H9 (cell line): ENCODE measurements at regions not wholly inside any gene's neighbourhood (a gene's known extent, or its start where the extent isn't known, plus 50 kb on each side); places are given as distances from the start of the nearest gene placed in this dataset.

ENCODE experiments used
- DNase-seq: peaks from one replicate; pipeline ENCODE4 v3.0.0-alpha.2; 2017
- H2AFZ ChIP-seq: one replicate; pipeline ENCODE4 v1.6.1; 2013; ENCODE audit warnings: mild to moderate bottlenecking, low read length, control low read depth, moderate library complexity
- H2AK5ac ChIP-seq: 2 replicates; pipeline ENCODE4 v1.6.1; 2013; ENCODE audit warnings: low read length, control low read depth, mixed read lengths; ENCODE audit not compliant: insufficient read length
- H2BK120ac ChIP-seq: one replicate; pipeline ENCODE4 v1.6.1; 2013; ENCODE audit warnings: low read depth, mild to moderate bottlenecking, low read length, control low read depth, inconsistent platforms; ENCODE audit not compliant: poor library complexity, severe bottlenecking
- H2BK12ac ChIP-seq: 2 replicates; pipeline ENCODE4 v1.6.1; 2013; ENCODE audit warnings: low read length, control low read depth, mixed read lengths, low read depth; ENCODE audit not compliant: insufficient read length
- H2BK15ac ChIP-seq: 2 replicates; pipeline ENCODE4 v1.6.1; 2013; ENCODE audit warnings: low read depth, low read length, control low read depth
- H2BK20ac ChIP-seq: one replicate; pipeline ENCODE4 v1.6.1; 2013; ENCODE audit warnings: low read depth, mild to moderate bottlenecking, low read length, control low read depth, inconsistent platforms; ENCODE audit not compliant: poor library complexity, severe bottlenecking
- H2BK5ac ChIP-seq: 2 replicates; pipeline ENCODE4 v1.6.1; 2013; ENCODE audit warnings: low read length, control low read depth, mixed read lengths; ENCODE audit not compliant: insufficient read length
- H3K14ac ChIP-seq: 2 replicates; pipeline ENCODE4 v1.6.1; 2013; ENCODE audit warnings: low read length, control low read depth; ENCODE audit not compliant: insufficient read depth
- H3K18ac ChIP-seq: 2 replicates; pipeline ENCODE4 v1.6.1; 2013; ENCODE audit warnings: low read depth, mild to moderate bottlenecking, mixed read lengths, low read length, control low read depth; ENCODE audit not compliant: insufficient read length
- H3K23ac ChIP-seq: 2 replicates; pipeline ENCODE4 v1.6.1; 2013; ENCODE audit warnings: low read length, control low read depth, mixed read lengths, low read depth; ENCODE audit not compliant: insufficient read length
- H3K23me2 ChIP-seq: 2 replicates; pipeline ENCODE4 v1.6.1; 2013; ENCODE audit warnings: low read depth, mild to moderate bottlenecking, mixed read lengths, low read length, control low read depth; ENCODE audit not compliant: insufficient read length, poor library complexity, severe bottlenecking
- H3K27ac ChIP-seq: 2 replicates; pipeline ENCODE4 v1.5.1; 2013; ENCODE audit warnings: low read length, control low read depth, mixed read lengths, low read depth; ENCODE audit not compliant: insufficient read length
- H3K27me3 ChIP-seq: 2 replicates; pipeline ENCODE4 v1.6.1; 2013; ENCODE audit warnings: low read length, control low read depth, inconsistent platforms; ENCODE audit not compliant: insufficient read depth
- H3K4ac ChIP-seq: 2 replicates; pipeline ENCODE4 v1.6.1; 2013; ENCODE audit warnings: low read depth, mild to moderate bottlenecking, control low read depth, inconsistent platforms, low read length, moderate library complexity
- H3K4me1 ChIP-seq: 2 replicates; pipeline ENCODE4 v1.6.1; 2013; ENCODE audit warnings: low read length, control low read depth, inconsistent platforms; ENCODE audit not compliant: insufficient read depth
- H3K4me2 ChIP-seq: 2 replicates; pipeline ENCODE4 v1.6.1; 2013; ENCODE audit warnings: low read length, control low read depth, mixed read lengths; ENCODE audit not compliant: insufficient read length, insufficient read depth
- H3K56ac ChIP-seq: 2 replicates; pipeline ENCODE4 v1.6.1; 2013; ENCODE audit warnings: low read depth, mild to moderate bottlenecking, mixed read lengths, low read length, control low read depth; ENCODE audit not compliant: insufficient read length
- H3K79me1 ChIP-seq: 2 replicates; pipeline ENCODE4 v1.6.1; 2013; ENCODE audit warnings: low read depth, mild to moderate bottlenecking, moderate library complexity, low read length, control low read depth, inconsistent platforms; ENCODE audit not compliant: insufficient read depth, poor library complexity, severe bottlenecking
- H3K79me2 ChIP-seq: 2 replicates; pipeline ENCODE4 v1.6.1; 2013; ENCODE audit warnings: low read length, control low read depth, inconsistent platforms; ENCODE audit not compliant: insufficient read depth
- H3K9ac ChIP-seq: 2 replicates; pipeline ENCODE4 v1.6.1; 2013; ENCODE audit warnings: low read length, control low read depth, mixed read lengths; ENCODE audit not compliant: insufficient read length; ENCODE audit errors: extremely low read depth
- H3K9me3 ChIP-seq: one replicate; pipeline ENCODE4 v1.6.1; 2013; ENCODE audit warnings: low read depth, low read length, inconsistent platforms; ENCODE audit not compliant: control insufficient read depth
- H3T11ph ChIP-seq: one replicate; pipeline ENCODE4 v1.6.1; 2013; ENCODE audit warnings: mild to moderate bottlenecking, low read length, control low read depth, inconsistent platforms
- H4K20me1 ChIP-seq: one replicate; pipeline ENCODE4 v1.6.1; 2013; ENCODE audit not compliant: control insufficient read depth, insufficient read length, insufficient read depth
- H4K5ac ChIP-seq: 2 replicates; pipeline ENCODE4 v1.6.1; 2013; ENCODE audit warnings: low read depth, mild to moderate bottlenecking, mixed read lengths, low read length, control low read depth; ENCODE audit not compliant: insufficient read length
- H4K8ac ChIP-seq: replicated peaks from 2 replicates; pipeline ENCODE4 v1.6.1; 2013; ENCODE audit warnings: low read length, control low read depth, mixed read lengths, low read depth; ENCODE audit not compliant: insufficient read length
- H4K91ac ChIP-seq: 2 replicates; pipeline ENCODE4 v1.6.1; 2013; ENCODE audit warnings: low read depth, mild to moderate bottlenecking, moderate library complexity, mixed read lengths, low read length, control low read depth; ENCODE audit not compliant: insufficient read length
- H3K27ac Mint-ChIP-seq, 3 experiments: 2 replicates in 2 of 3; 3 replicates in 1 of 3; pipeline ENCODE4 v1.8.0; 2020 to 2021; ENCODE audit warnings: mixed read lengths in 3 of 3, mild to moderate bottlenecking in 1 of 3, moderate library complexity in 1 of 3
- H3K27me3 Mint-ChIP-seq: 2 replicates; pipeline ENCODE4 v1.8.0; 2021; ENCODE audit warnings: low read depth, mild to moderate bottlenecking, moderate library complexity, mixed read lengths
- H3K36me3 Mint-ChIP-seq, 3 experiments: 2 replicates in 2 of 3; 3 replicates in 1 of 3; pipeline ENCODE4 v1.8.0; 2020 to 2021; ENCODE audit warnings: low read depth in 3 of 3, mixed read lengths in 3 of 3; ENCODE audit not compliant: insufficient read depth in 1 of 3
- H3K4me1 Mint-ChIP-seq, 2 experiments: 2 replicates each; pipeline ENCODE4 v1.8.0; 2020; ENCODE audit warnings: mixed read lengths in 2 of 2
- H3K4me3 Mint-ChIP-seq, 2 experiments: 2 replicates in 1 of 2; 3 replicates in 1 of 2; pipeline ENCODE4 v1.8.0; 2020 to 2021; ENCODE audit warnings: mild to moderate bottlenecking in 2 of 2, mixed read lengths in 2 of 2, moderate library complexity in 1 of 2
- H3K9me3 Mint-ChIP-seq, 2 experiments: 2 replicates in 1 of 2; 3 replicates in 1 of 2; pipeline ENCODE4 v1.8.0; 2020; ENCODE audit warnings: mild to moderate bottlenecking in 2 of 2, mixed read lengths in 2 of 2, moderate library complexity in 1 of 2
- CTCF ChIP-seq: fragments of 200-600 bp; sonication (generic); conservative IDR thresholded peaks from 3 replicates; pipeline ENCODE4 v1.8.0; 2021; ENCODE audit warnings: antibody characterized with exemption, mild to moderate bottlenecking
- WGBS: extraction: QIAGEN DNeasy Blood & Tissue Kit; methylation state at CpG from one replicate; pipeline ENCODE4 v1.1.7; 2013; ENCODE audit warnings: missing lambda C conversion rate, low lambda C conversion rate, mixed read lengths; ENCODE audit not compliant: insufficient read length; ENCODE audit errors: extremely low coverage; 5-methylcytosine and 5-hydroxymethylcytosine counted together

- no CpG with 5 or more reads among the region's 4 CpGs for WGBS
- no peaks in the 10 kb centered on the region for H3K27me3 Mint-ChIP-seq
- Histone ChIP-seq H4K20me1 (no peaks in the 10 kb centered on the region), H3K79me2 (no peaks in the 10 kb centered on the region), H4K91ac (no peak overlapping the region), H3K4me1 (no peaks in the 10 kb centered on the region; the same call in 1 of the 2 replicates), H3K4ac (no peak overlapping the region), H2AFZ (no peak overlapping the region), H2AK5ac (no peak overlapping the region), H3K79me1 (no peaks in the 10 kb centered on the region), H3K9me3 (no peaks in the 10 kb centered on the region), H3K18ac (no peak overlapping the region), H3K23me2 (no peaks in the 10 kb centered on the region), H3K4me2 (no peak overlapping the region), H3K27me3 (no peaks in the 10 kb centered on the region), H3K23ac (no peak overlapping the region), H3K56ac (no peak overlapping the region), H2BK15ac (no peak overlapping the region), H2BK120ac (no peak overlapping the region), H4K8ac (no peak overlapping the region), H2BK20ac (no peak overlapping the region), H2BK12ac (no peak overlapping the region), H3K9ac (no peak overlapping the region), H3T11ph (no peak overlapping the region), H2BK5ac (no peak overlapping the region), H3K14ac (no peak overlapping the region), H3K27ac (no peak overlapping the region), H4K5ac (no peak overlapping the region)
- no peaks in the 10 kb centered on the region for H3K36me3 Mint-ChIP-seq
- DNase-seq = no peak
- no peak overlapping the region for H3K4me3 Mint-ChIP-seq
- TF ChIP-seq CTCF = no peak
- H3K9me3 Mint-ChIP-seq = no peaks in the 10 kb centered on the region
- no peaks in the 10 kb centered on the region for H3K4me1 Mint-ChIP-seq
- no peak overlapping the region for H3K27ac Mint-ChIP-seq
Observed at GRCh38 chr5:57900381-57900944, 417.9 kb upstream of the ACTBL2 start.
